Activated naive CD4-positive, alpha-beta T cell treated with anti-CD3 and anti-CD28 coated beads for 36 hours (primary cell): ENCODE measurements at regions not wholly inside any gene's neighbourhood (a gene's known extent, or its start where the extent isn't known, plus 50 kb on each side); places are given as distances from the start of the nearest gene placed in this dataset.
"Not testable (repeated sequence)": the region's sequence is repeated elsewhere in the genome, so short reads cannot be mapped to it uniquely, and the experiment has no call there.

ENCODE experiments used
- CTCF ChIA-PET: fragments of 350-600 bp; sonication (Branson Sonifier 250); formaldehyde crosslinking; loops from one replicate; lab custom pipeline; 2021; ENCODE audit warnings: antibody characterized with exemption; lab: Charles Lee
- DNase-seq: peaks from one replicate; pipeline ENCODE4 v3.0.0-alpha.2; 2020
- H3K27ac Mint-ChIP-seq: one replicate; pipeline ENCODE4 v1.8.0; 2021; ENCODE audit warnings: mild to moderate bottlenecking, mixed read lengths
- H3K27me3 Mint-ChIP-seq: one replicate; pipeline ENCODE4 v1.8.0; 2021; ENCODE audit warnings: low read depth, mixed read lengths
- H3K36me3 Mint-ChIP-seq: one replicate; pipeline ENCODE4 v1.8.0; 2021; ENCODE audit warnings: low read depth, mixed read lengths
- H3K4me1 Mint-ChIP-seq: one replicate; pipeline ENCODE4 v1.8.0; 2021; ENCODE audit warnings: low read depth, mixed read lengths
- H3K4me3 Mint-ChIP-seq: one replicate; pipeline ENCODE4 v1.8.0; 2021; ENCODE audit warnings: mild to moderate bottlenecking, moderate library complexity, mixed read lengths
- H3K9me3 Mint-ChIP-seq: one replicate; pipeline ENCODE4 v1.8.0; 2021; ENCODE audit warnings: mixed read lengths
- intact Hi-C: fragments of 100-400 bp; cut with micrococcal nuclease; formaldehyde crosslinking; loops from one replicate; pipeline ENCODE4 v1.15.1; 2023

- intact Hi-C loops, H3K27me3 Mint-ChIP-seq, H3K9me3 Mint-ChIP-seq, H3K36me3 Mint-ChIP-seq, CTCF ChIA-PET, H3K27ac Mint-ChIP-seq, H3K4me1 Mint-ChIP-seq, H3K4me3 Mint-ChIP-seq, DNase-seq: not testable (repeated sequence)
These were observed 202.6 kb downstream of the POTED start for GRCh38 chr21:13812191-13812590.

GRCh38 chr21:13810559-13810958 is 201.0 kb downstream of the POTED start:
- H3K36me3 Mint-ChIP-seq, CTCF ChIA-PET, intact Hi-C loops, DNase-seq, H3K4me1 Mint-ChIP-seq, H3K27me3 Mint-ChIP-seq, H3K9me3 Mint-ChIP-seq, H3K4me3 Mint-ChIP-seq, H3K27ac Mint-ChIP-seq: not testable (repeated sequence)

GRCh38 chr21:13806444-13806843 is 196.9 kb downstream of the POTED start:
- H3K4me3 Mint-ChIP-seq, H3K36me3 Mint-ChIP-seq, H3K4me1 Mint-ChIP-seq, H3K27me3 Mint-ChIP-seq, CTCF ChIA-PET, H3K9me3 Mint-ChIP-seq, DNase-seq, H3K27ac Mint-ChIP-seq, intact Hi-C loops: not testable (repeated sequence)

GRCh38 chr21:13802757-13803156 is 193.2 kb downstream of the POTED start:
- H3K4me1 Mint-ChIP-seq, H3K9me3 Mint-ChIP-seq, H3K36me3 Mint-ChIP-seq, H3K27me3 Mint-ChIP-seq, CTCF ChIA-PET, H3K27ac Mint-ChIP-seq, H3K4me3 Mint-ChIP-seq, intact Hi-C loops, DNase-seq: not testable (repeated sequence)
